GM06990 (cell line): ENCODE measurements at regions not wholly inside any gene's neighbourhood (a gene's known extent, or its start where the extent isn't known, plus 50 kb on each side); places are given as distances from the start of the nearest gene placed in this dataset.
"Not testable (repeated sequence)": the region's sequence is repeated elsewhere in the genome, so short reads cannot be mapped to it uniquely, and the experiment has no call there.

Experiments used
- DNase-seq: peaks from one replicate; pipeline ENCODE4 v3.0.0-alpha.2; 2011; ENCODE audit not compliant: insufficient read length; ENCODE audit errors: extremely low read depth
- H3K27me3 ChIP-seq: replicated peaks from 2 replicates; pipeline ENCODE4 v1.6.0; 2011; ENCODE audit warnings: low read length; ENCODE audit not compliant: control insufficient read depth, insufficient read depth
- H3K36me3 ChIP-seq: 2 replicates; pipeline ENCODE4 v1.5.1; 2011; ENCODE audit warnings: low read length; ENCODE audit not compliant: control insufficient read depth, insufficient read depth
- H3K4me3 ChIP-seq: replicated peaks from 2 replicates; pipeline ENCODE4 v1.5.1; 2011; ENCODE audit warnings: low read depth, mild to moderate bottlenecking, control low read depth, low read length

DNA sequence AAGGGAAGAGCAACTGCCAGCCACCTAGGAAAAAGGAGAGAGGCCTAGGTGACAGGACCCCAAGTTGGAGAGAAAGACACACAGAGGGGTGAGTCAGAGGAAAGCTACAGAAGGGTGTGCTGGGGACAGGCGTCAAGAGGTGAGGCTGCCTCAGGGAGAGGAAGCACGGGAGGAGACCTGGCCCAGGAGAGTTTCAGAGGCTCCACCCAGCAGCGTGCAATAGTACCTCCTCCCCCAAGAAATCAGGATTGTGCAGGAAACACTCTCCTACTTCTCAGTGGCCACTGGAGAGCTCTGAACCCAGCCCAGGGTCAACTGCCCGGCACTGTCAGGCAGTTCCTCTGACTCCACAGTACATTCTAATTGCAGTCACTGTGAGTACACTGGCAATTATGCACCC, 346.0 kb downstream of the BCL2L11 start:
- not testable (repeated sequence) for H3K36me3 ChIP-seq, DNase-seq, H3K27me3 ChIP-seq, H3K4me3 ChIP-seq

GRCh38 chr2:111470924-111471323, 350.2 kb downstream of the BCL2L11 start:
- not testable (repeated sequence) for H3K27me3 ChIP-seq, DNase-seq, H3K4me3 ChIP-seq, H3K36me3 ChIP-seq

- DNase-seq, H3K36me3 ChIP-seq, H3K27me3 ChIP-seq, H3K4me3 ChIP-seq: not testable (repeated sequence)
Measured at GRCh38 chr2:111471791-111472530, 351.2 kb downstream of the BCL2L11 start.

DNA sequence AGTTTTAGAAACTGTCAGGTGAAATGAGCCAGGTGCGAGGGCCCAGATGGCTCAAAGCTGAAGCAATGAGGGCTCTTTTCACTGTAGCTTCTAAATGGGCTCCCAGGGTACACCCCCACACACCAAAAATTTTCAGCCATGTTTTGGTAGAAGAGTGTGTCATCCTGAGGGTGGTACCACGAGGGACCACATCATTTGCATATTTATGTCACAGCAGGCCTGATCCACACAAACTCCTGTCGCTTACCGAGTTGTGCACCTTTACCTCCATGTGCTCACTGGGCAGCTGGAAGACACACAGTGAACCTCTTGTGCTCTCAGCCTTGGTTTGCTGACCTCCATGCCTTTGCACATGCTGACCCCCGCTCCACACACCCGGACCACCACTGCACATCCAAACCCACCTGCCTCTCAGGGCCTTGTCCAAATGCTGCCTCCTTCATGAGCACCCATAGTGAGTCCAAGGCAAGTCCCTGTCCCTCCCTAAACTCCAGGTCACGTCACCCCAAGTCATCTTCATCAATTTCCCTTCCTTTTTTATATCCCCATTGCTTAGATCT, 352.2 kb downstream of the BCL2L11 start:
- H3K4me3 ChIP-seq, H3K36me3 ChIP-seq, H3K27me3 ChIP-seq, DNase-seq: not testable (repeated sequence)

DNA sequence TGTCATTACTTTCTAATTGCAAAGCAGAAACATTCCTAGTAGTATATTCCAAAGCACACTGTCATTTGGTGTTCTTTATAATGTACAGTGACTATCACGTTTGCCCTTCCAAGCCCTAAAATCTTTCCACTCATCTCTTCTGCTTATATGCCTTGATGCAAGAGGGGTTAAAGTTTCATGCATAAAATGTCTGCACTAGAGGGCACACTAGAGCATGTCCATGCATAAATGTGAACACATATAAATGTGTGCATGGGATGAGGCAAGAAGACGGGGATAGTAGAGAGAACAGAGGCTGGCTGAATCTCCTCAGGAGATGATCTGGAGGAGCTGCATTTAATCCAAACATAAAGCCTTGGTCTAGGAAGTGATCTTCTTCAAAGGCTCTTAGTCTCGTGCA, 352.8 kb downstream of the BCL2L11 start:
- not testable (repeated sequence) for DNase-seq, H3K36me3 ChIP-seq, H3K27me3 ChIP-seq, H3K4me3 ChIP-seq

- H3K27me3 ChIP-seq, H3K4me3 ChIP-seq, H3K36me3 ChIP-seq, DNase-seq: not testable (repeated sequence)
Measured at GRCh38 chr2:111474198-111474705, 353.5 kb downstream of the BCL2L11 start.

DNA sequence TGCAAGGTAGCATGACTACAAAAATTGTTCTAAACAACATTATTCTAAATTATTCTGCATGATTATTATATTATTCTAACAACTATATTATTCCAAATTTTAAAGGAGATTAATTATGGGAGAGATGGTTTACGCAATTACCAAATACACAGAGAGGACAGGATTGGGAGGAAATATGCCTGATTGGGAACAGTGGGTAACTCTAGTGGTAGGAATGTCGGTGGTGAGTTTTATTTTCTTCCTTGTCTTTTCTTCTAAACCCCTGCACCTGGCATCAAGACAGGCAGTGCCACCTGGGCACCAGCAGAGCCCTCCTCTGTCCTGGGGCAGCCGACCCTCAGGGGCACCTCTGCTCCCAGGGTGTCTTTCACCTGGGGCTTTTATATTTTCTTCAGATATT, 357.6 kb downstream of the BCL2L11 start:
- not testable (repeated sequence) for DNase-seq, H3K36me3 ChIP-seq, H3K4me3 ChIP-seq, H3K27me3 ChIP-seq

- H3K27me3 ChIP-seq, DNase-seq, H3K4me3 ChIP-seq, H3K36me3 ChIP-seq: not testable (repeated sequence)
Measured at GRCh38 chr2:111478871-111479318, 358.2 kb downstream of the BCL2L11 start.

DNA sequence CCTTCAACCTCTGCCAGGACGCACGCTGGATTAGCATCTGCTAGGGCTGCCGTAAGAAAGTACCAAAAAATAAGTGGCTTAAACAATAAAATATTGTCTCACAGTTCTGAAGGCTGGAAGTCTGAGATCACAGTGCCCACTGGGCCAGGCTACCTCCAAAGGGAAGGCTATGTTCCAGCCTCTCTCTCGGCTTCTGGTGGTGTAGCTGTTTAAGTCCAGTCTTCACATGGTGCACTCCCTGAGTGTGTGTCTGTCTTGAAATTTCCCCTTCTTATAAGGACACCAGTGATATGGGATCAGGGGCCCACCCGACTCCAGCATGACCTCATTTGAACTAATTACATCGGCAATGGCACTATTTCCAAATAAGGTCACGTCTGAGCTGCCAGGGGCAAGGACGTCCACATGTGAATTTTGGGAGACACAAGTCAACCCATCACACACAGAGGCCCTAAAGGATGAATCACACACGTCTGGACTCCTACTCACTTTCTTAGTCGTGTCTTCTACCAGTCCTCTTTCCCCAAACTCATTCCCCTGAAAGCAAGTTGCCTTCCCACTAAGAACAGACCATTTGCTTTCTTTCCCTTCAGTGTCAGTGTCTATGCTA, 359.4 kb downstream of the BCL2L11 start:
- not testable (repeated sequence) for H3K4me3 ChIP-seq, DNase-seq

GRCh38 chr2:111480633-111481032, 359.9 kb downstream of the BCL2L11 start:
- DNase-seq, H3K36me3 ChIP-seq, H3K4me3 ChIP-seq, H3K27me3 ChIP-seq: not testable (repeated sequence)

More for the DNA sequence above, 359.4 kb downstream of the BCL2L11 start:
- not testable (repeated sequence) for H3K36me3 ChIP-seq, H3K27me3 ChIP-seq

GRCh38 chr2:111481219-111481618, 360.5 kb downstream of the BCL2L11 start:
- H3K4me3 ChIP-seq, H3K36me3 ChIP-seq, DNase-seq, H3K27me3 ChIP-seq: not testable (repeated sequence)

DNA sequence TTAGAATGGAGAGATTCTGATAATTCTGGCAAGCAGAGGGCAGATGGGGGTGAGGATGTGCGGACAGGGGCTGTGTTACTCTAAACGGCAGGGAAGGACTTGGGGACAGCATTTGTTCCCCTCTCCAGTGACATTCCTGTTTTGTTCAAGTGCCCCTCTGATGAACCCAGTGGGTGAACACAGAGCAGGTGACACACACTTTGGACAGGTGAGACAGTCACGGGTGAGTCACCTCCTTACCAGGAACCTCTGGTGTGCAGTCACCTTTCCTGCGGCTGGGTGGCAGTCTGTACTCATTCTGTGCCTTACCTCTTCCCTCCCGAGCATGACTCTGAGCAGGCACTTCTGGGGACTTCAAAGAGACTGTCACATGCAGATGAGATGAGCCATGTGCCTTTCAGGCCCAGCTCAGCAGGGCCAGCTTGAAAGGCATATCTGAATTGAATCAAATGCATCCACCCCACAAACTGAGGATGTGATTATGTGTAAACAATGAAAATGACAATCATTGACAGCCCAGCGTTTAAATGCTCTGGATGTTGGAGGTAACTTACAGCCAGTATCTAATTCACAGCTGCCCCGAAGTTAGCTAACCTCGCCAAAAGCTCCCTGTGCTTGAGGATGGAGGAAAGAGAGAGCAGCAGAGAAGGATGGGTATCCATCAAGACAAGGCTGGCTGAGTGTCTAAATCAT, 362.4 kb downstream of the BCL2L11 start:
- H3K4me3 ChIP-seq, H3K27me3 ChIP-seq, H3K36me3 ChIP-seq, DNase-seq: not testable (repeated sequence)

DNA sequence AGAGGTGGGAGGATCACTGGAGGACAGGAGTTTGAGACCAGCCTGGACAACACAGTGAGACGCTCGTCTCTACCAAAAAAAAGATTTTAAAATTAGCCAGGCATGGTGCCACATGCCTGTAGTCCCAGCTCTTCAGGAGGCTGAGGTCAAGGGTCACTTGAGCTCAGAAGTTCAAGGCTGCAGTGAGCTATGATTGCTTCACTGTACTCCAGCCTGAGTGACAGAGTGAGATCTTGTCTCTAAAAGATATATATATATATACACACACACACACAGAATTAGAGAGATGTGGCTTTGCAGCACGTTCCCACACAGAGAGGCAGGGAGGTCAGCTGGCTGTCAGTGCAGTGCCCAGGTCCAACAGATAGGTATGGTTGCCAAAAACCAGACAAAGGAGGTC, 363.4 kb downstream of the BCL2L11 start:
- DNase-seq, H3K36me3 ChIP-seq, H3K27me3 ChIP-seq, H3K4me3 ChIP-seq: not testable (repeated sequence)

DNA sequence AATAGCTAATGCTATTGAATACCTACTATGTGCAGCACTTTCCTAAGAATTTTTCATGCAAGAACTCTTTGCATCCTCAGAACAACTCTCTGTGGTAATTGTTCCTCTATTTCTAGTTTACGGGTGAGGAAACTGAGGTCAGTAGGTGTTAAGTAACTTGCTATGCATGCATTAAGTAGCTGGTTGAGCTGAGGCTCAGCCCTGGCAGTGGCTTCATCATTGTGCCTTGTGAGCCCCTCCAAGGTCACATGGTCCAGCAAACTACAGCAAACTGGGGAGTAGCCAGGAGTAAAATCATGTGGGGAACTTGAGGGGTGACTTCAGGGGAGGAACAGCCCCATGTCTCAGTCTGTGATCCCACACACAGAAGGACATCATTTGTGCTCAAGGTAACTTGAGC, 365.2 kb downstream of the BCL2L11 start:
- H3K36me3 ChIP-seq, H3K4me3 ChIP-seq, DNase-seq, H3K27me3 ChIP-seq: not testable (repeated sequence)
